ENCODE measurements at regions not wholly inside any gene's neighbourhood (a gene's known extent, or its start where the extent isn't known, plus 50 kb on each side); places are given as distances from the start of the nearest gene placed in this dataset.

- Mint-ChIP-seq H3K9me3 (peaks cover 22% of the 10 kb centered on the region), H3K27ac (no peak overlapping the region), H3K4me3 (no peak overlapping the region), H3K27me3 (ENCODE audit: low read depth) (peaks cover 12% of the 10 kb centered on the region), H3K4me1 (no peaks in the 10 kb centered on the region), H3K36me3 (peaks cover 15% of the 10 kb centered on the region)
- POLR2A ChIA-PET, result no interaction called here
- CTCF ChIA-PET, result no interaction called here
- ATAC-seq, result no peak
- TF ChIP-seq ZNF121 (CRISPR knock-in tag; IDR thresholded peaks at IDR 0.05), result no peak
- no peak for TF ChIP-seq IRF2 (CRISPR knock-in tag; IDR thresholded peaks at IDR 0.05; ENCODE audit: borderline replicate concordance, low read depth)
- TF ChIP-seq GRHL2 (CRISPR knock-in tag; IDR thresholded peaks at IDR 0.05; ENCODE audit: insufficient replicate concordance, severe bottlenecking), result no peak
- no peak for TF ChIP-seq SOX15 (CRISPR knock-in tag; IDR thresholded peaks at IDR 0.05)
- no peak for TF ChIP-seq MLX (CRISPR knock-in tag; IDR thresholded peaks at IDR 0.05)
- TF ChIP-seq PRRX2 (CRISPR knock-in tag; IDR thresholded peaks at IDR 0.05), result no peak
- no peak for TF ChIP-seq ZNF671 (CRISPR knock-in tag; IDR thresholded peaks at IDR 0.05)
- TF ChIP-seq TCF7 (CRISPR knock-in tag; IDR thresholded peaks at IDR 0.05; ENCODE audit: low read depth), result no peak
- TF ChIP-seq, protein P1, sequence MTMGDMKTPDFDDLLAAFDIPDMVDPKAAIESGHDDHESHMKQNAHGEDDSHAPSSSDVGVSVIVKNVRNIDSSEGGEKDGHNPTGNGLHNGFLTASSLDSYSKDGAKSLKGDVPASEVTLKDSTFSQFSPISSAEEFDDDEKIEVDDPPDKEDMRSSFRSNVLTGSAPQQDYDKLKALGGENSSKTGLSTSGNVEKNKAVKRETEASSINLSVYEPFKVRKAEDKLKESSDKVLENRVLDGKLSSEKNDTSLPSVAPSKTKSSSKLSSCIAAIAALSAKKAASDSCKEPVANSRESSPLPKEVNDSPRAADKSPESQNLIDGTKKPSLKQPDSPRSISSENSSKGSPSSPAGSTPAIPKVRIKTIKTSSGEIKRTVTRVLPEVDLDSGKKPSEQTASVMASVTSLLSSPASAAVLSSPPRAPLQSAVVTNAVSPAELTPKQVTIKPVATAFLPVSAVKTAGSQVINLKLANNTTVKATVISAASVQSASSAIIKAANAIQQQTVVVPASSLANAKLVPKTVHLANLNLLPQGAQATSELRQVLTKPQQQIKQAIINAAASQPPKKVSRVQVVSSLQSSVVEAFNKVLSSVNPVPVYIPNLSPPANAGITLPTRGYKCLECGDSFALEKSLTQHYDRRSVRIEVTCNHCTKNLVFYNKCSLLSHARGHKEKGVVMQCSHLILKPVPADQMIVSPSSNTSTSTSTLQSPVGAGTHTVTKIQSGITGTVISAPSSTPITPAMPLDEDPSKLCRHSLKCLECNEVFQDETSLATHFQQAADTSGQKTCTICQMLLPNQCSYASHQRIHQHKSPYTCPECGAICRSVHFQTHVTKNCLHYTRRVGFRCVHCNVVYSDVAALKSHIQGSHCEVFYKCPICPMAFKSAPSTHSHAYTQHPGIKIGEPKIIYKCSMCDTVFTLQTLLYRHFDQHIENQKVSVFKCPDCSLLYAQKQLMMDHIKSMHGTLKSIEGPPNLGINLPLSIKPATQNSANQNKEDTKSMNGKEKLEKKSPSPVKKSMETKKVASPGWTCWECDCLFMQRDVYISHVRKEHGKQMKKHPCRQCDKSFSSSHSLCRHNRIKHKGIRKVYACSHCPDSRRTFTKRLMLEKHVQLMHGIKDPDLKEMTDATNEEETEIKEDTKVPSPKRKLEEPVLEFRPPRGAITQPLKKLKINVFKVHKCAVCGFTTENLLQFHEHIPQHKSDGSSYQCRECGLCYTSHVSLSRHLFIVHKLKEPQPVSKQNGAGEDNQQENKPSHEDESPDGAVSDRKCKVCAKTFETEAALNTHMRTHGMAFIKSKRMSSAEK (CRISPR knock-in tag; IDR thresholded peaks at IDR 0.05; ENCODE audit: borderline replicate concordance), result no peak
- no peak for TF ChIP-seq FOXJ3 (CRISPR knock-in tag; IDR thresholded peaks at IDR 0.05; ENCODE audit: borderline replicate concordance)
- DNase-seq (ENCODE audit: low spot score), result no peak
These were observed 67.4 kb upstream of the FAM47B start for GRCh38 chrX:34875204-34875603.

- DNase-seq (ENCODE audit: low spot score) (no peak), ATAC-seq (no peak)
- Mint-ChIP-seq H3K27me3 (ENCODE audit: low read depth) (no peaks in the 10 kb centered on the region), H3K4me3 (no peak overlapping the region), H3K27ac (no peak overlapping the region), H3K4me1 (no peaks in the 10 kb centered on the region), H3K36me3 (no peaks in the 10 kb centered on the region), H3K9me3 (no peaks in the 10 kb centered on the region)
- CTCF ChIA-PET, result no interaction called here
- no peak for TF ChIP-seq SMAD3 (CRISPR knock-in tag; IDR thresholded peaks at IDR 0.05; ENCODE audit: borderline replicate concordance)
- TF ChIP-seq ZNF396 (CRISPR knock-in tag; IDR thresholded peaks at IDR 0.05; ENCODE audit: borderline replicate concordance), result no peak
- no peak for TF ChIP-seq MLX (CRISPR knock-in tag; IDR thresholded peaks at IDR 0.05)
- TF ChIP-seq GRHL2 (CRISPR knock-in tag; IDR thresholded peaks at IDR 0.05; ENCODE audit: insufficient replicate concordance, severe bottlenecking), result no peak
- TF ChIP-seq MYBL2 (CRISPR knock-in tag; IDR thresholded peaks at IDR 0.05), result no peak
- no peak for TF ChIP-seq ELF4 (CRISPR knock-in tag; IDR thresholded peaks at IDR 0.05; ENCODE audit: low read depth)
- TF ChIP-seq ZNF416 (CRISPR knock-in tag; IDR thresholded peaks at IDR 0.05), result no peak
- TF ChIP-seq ERG (CRISPR knock-in tag; IDR thresholded peaks at IDR 0.05), result no peak
- no peak for TF ChIP-seq HMGA2 (CRISPR knock-in tag; IDR thresholded peaks at IDR 0.05)
- no peak for TF ChIP-seq IRF1 (CRISPR knock-in tag; IDR thresholded peaks at IDR 0.05)
- TF ChIP-seq FOXP4 (CRISPR knock-in tag; IDR thresholded peaks at IDR 0.05), result no peak
- no peak for TF ChIP-seq PRRX2 (CRISPR knock-in tag; IDR thresholded peaks at IDR 0.05)
- no peak for TF ChIP-seq RELA (CRISPR knock-in tag; IDR thresholded peaks at IDR 0.05; ENCODE audit: borderline replicate concordance)
- TF ChIP-seq SOX15 (CRISPR knock-in tag; IDR thresholded peaks at IDR 0.05), result no peak
- no peak for TF ChIP-seq RORB (CRISPR knock-in tag; IDR thresholded peaks at IDR 0.05)
- TF ChIP-seq USF1 (CRISPR knock-in tag; IDR thresholded peaks at IDR 0.05), result no peak
- POLR2A ChIA-PET, result no interaction called here
These were observed 65.2 kb upstream of the FAM47B start for GRCh38 chrX:34877436-34877835.

Data from WTC11 (cell line).